SH-SY5Y (cell line): ENCODE measurements at regions not wholly inside any gene's neighbourhood (a gene's known extent, or its start where the extent isn't known, plus 50 kb on each side); places are given as distances from the start of the nearest gene placed in this dataset.

ENCODE experiments used
- GATA2 ChIP-seq: IDR thresholded peaks from 2 replicates; pipeline ENCODE4 v1.6.1; 2011; ENCODE audit warnings: mild to moderate bottlenecking, low read depth, low read length
- GATA3 ChIP-seq: IDR thresholded peaks from 2 replicates; pipeline ENCODE4 v1.6.1; 2011; ENCODE audit warnings: low read depth, mild to moderate bottlenecking, low read length, moderate library complexity

GRCh38 chr7:130789436-130789835 is 55.4 kb upstream of the KLF14 start:
- TF ChIP-seq GATA2: no peak
- TF ChIP-seq GATA3: no peak

- TF ChIP-seq GATA2: no peak
- no peak for TF ChIP-seq GATA3
These were observed 57.7 kb upstream of the KLF14 start for GRCh38 chr7:130791746-130792145.

- TF ChIP-seq GATA2 (no peak), GATA3 (no peak)
These were observed 60.0 kb upstream of the KLF14 start for GRCh38 chr7:130793855-130794618.

- no peak for TF ChIP-seq GATA3
- no peak for TF ChIP-seq GATA2
These were observed 60.6 kb upstream of the KLF14 start for GRCh38 chr7:130794619-130794922.

GRCh38 chr7:130803127-130803526 is 69.1 kb upstream of the KLF14 start:
- TF ChIP-seq GATA2 (no peak), GATA3 (no peak)

GRCh38 chr7:130804220-130804619 is 70.2 kb upstream of the KLF14 start:
- no peak for TF ChIP-seq GATA3
- TF ChIP-seq GATA2: no peak

GRCh38 chr7:130814778-130815335 is 80.8 kb upstream of the KLF14 start:
- TF ChIP-seq GATA3: no peak
- TF ChIP-seq GATA2: no peak

GRCh38 chr7:130818056-130818455 is 84.0 kb upstream of the KLF14 start:
- TF ChIP-seq GATA2 (no peak), GATA3 (no peak)

- TF ChIP-seq GATA3 (no peak), GATA2 (no peak)
These were observed 87.9 kb upstream of the KLF14 start for GRCh38 chr7:130821864-130822263.

GRCh38 chr7:130822642-130823041 is 88.6 kb upstream of the KLF14 start:
- TF ChIP-seq GATA3 (no peak), GATA2 (no peak)

- TF ChIP-seq GATA3 (no peak), GATA2 (no peak)
These were observed 89.1 kb upstream of the KLF14 start for GRCh38 chr7:130823060-130823459.

GRCh38 chr7:130825819-130826218 is 91.8 kb upstream of the KLF14 start:
- TF ChIP-seq GATA2: no peak
- no peak for TF ChIP-seq GATA3

GRCh38 chr7:130829415-130829814 is 95.4 kb upstream of the KLF14 start:
- TF ChIP-seq GATA3: no peak
- no peak for TF ChIP-seq GATA2

- TF ChIP-seq GATA2 (no peak), GATA3 (no peak)
These were observed 97.3 kb upstream of the KLF14 start for GRCh38 chr7:130831322-130831721.

GRCh38 chr7:130831817-130832481 is 97.9 kb upstream of the KLF14 start:
- TF ChIP-seq GATA2: no peak
- no peak for TF ChIP-seq GATA3

- TF ChIP-seq GATA2: no peak
- TF ChIP-seq GATA3: no peak
These were observed 104.7 kb upstream of the KLF14 start for GRCh38 chr7:130838738-130839137.
